Dedifferentiated amniotic fluid mesenchymal stem cell (primary cell): ENCODE measurements at regions not wholly inside any gene's neighbourhood (a gene's known extent, or its start where the extent isn't known, plus 50 kb on each side); places are given as distances from the start of the nearest gene placed in this dataset.
"Not testable (repeated sequence)": the region's sequence is repeated elsewhere in the genome, so short reads cannot be mapped to it uniquely, and the experiment has no call there.

Experiments used
- DNase-seq: peaks from one replicate; pipeline ENCODE4 v3.0.0-alpha.2; 2016; ENCODE audit errors: extremely low spot score

DNA sequence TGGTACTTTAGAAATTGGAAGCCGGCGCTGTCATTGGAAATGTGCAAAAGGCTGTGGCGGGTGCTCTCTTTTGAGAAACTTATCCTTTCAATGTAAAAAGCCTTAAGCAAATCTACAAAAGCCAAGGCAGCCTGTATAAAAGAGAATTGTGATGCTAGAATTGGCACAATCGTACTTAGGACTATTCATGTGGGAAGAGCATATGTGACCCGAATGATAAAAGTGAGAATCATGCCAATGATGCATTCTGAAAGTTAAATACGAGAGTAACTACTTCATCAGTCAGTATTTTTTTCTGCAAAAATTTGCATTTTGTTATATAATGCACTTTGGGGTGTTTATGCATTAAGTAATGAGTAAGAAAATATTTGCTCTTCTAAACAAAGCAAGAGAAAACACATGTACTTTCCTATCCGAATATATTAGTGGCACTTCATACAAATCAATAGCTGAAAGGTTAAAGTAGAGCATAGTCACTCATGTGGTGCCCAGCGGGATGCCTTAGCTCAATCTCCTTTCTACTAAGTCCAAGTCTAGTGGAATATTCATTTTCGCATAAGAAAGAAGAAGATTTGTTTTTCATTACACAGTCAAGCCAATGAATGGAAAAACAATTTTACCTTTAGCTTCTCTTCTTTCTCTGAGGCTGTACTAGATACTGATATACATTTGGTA, 1256.6 kb upstream of the B3GALT2 start:
- DNase-seq = no peak

DNA sequence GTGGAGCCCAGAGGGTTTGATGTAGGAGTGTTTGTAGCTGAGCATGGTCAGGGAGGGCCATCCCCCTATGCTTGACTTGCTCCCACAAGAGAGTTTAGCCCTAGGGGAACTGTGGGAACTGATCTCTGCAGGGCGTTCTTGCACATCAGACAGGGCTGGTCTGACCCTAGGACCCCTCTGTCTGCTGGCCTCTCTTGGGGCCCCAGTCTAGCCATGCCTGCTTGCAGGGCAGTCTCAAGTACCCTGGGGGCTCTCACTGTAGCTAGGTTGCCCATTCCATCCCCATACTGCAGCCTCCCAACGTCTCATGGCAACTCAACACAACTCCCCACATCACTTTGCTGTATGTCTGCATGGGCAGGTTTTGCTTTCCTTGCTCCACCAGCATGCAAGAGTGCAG, 1250.7 kb upstream of the B3GALT2 start:
- DNase-seq = no peak

DNA sequence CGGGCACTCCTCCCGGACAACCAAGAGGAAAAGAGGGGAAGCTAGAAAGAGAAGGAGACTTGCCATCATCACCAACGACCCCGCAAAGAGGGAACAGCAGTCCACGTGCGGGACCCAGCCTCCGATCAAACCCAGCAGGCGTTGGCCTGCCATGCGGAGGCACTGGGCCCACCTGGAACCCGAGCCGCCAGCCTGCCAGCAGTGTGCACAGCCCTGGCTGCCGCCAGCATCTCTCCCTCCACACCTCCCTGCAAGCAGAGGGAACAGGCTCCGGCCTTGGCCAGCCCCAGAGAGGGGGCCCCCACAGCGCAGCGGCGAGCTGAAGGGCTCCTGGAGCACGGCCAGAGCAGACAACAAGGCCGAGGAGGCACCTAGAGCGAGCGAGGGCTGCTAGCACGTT, 1244.7 kb upstream of the B3GALT2 start:
- DNase-seq = no peak

DNA sequence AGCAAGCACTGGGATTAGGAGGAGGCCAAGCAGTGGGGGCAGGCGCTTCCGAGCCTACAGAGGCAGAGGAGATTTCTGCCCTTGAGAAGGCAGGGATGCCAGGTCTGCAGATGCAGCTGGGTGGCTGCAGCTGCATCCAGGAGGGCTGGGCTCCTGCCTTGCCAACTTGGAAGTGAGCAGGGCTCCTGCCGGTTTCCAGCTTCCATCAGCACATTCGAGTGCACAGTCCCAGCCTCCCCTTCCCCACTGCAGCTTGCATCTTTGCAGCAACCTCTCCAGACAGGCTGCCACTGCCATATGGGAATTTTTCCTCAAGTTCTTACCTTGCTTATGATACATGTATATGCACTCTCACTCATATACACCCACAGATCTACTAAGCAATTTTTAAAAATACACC, 1234.3 kb upstream of the B3GALT2 start:
- no peak for DNase-seq

DNA sequence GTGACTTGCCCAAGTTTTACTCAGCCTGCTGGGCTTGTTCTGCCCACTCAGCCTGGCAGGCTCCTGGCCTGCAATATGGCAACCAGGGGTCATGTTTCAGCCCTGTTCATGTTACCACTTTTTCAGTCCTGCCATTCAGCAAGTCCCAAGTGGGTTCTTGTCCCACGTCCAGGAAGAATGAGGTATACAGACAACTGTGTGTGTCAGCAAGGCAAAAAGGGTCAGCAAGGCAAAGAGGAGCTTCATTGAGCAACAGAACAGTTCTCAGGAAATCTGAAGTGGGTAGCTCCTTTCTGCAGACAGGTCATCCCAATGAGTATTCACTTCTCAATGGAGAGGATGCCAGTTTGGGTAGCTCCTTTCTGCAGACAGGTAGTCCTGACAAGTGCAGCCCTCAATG, 1233.3 kb upstream of the B3GALT2 start:
- no peak for DNase-seq

DNA sequence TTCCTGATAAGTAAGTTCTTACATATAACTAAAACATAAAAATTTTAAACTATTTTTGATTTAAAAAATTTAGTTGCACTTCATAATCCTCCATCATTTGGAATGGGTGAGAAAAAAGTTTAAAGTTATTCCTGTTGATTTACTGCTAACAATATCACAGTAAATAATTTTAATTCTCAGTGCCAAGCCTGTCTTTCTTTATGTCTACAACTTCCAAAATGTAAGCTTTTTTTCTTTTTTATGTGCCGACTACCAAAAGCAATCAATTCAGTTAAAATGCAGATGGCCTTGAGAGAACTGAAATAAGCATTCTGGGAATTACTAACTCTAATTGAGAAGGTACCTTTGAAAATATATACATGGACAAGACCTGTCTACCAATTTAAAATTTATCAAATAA, 1224.3 kb upstream of the B3GALT2 start:
- DNase-seq = no peak

DNA sequence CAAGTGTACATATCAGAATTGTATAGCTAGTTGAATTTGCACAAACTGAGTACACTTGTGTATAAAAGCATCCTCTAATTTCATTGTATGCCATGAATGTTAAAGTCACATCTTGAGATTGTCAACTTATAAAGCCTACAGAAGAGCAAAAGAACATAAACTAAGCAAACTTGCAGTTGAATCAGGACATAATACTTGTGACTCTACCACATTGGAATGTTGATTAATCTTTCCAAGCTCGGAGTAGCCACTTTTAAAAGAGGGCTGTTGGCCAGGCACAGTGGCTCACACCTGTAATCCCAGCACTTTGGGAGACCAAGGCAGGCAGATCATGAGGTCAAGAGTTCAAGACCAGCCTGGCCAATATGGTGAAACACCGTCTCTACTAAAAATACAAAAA, 1220.8 kb upstream of the B3GALT2 start:
- not testable (repeated sequence) for DNase-seq

DNA sequence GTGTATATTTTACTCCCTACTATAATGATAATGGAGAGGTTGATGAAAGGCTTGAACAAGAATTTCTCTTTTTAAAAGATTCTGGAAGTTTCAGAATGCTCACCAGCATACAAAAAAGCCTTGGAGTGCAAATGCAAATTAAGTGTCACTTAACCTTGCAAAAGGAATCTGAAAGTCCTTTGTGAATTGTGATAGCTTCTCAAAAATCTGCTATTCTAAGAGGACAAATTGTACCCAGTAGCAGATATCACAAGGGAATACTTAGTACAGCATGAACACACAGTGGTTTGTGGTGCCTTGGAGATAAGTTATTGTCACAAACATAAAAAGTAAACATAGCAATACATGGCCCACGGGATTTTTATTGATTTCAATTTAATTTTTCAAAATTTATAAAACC, 1208.3 kb upstream of the B3GALT2 start:
- no peak for DNase-seq

DNA sequence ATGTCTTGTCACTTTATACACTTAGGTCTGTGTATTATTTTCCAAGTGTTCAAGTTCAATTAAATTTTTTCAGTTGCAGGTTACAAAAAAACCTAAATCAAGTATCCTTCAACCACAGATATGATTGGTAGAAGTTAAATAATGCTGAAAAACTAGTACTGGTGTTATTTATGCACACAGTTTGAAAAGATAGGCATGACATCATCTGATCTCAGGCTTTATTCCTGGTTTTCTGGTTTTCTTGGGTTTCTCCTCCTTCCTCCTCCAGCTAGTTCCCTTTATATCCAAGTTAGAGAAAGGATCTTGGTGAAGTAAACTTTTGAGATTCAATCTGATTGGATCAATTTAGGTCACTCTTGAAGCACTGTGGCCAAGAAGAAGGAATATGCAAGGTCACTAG, 1201.1 kb upstream of the B3GALT2 start:
- no peak for DNase-seq

DNA sequence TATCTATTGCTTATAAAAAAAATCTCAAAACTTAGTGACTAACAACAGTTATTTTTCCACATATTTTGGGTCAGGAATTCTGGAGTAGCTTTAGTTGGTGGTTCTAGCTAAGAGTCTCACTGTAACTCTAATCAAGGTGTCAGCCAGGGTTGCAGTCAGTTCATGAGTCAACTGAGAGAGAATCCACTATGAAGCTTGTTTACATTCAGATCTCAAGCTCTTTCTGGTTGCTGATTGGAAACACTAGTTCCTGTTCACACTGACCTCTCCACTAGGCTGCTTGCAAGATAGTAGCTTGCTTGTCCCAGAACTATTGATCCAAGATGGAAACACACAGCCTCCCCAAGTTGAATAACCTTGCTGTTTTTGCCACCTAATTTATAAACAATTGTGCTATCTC, 1192.1 kb upstream of the B3GALT2 start:
- no peak for DNase-seq

DNA sequence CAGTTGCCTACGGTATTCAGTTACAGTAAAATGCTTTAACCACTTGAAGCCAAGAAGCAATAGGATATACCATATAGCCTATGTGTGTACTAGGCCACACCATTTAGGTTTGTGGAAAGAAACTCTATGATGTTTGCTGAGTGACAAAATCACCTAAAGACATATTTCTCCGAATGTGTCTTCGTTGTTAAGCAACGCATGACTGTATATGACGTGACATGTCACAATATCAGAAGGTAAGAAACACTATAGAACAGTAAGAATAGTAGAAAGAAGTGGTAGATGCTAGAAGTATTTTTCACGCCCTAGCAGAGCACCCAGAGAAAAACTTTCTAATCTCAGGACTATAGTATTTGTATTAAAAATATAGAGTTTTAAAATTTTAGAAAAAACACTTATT, 1188.2 kb upstream of the B3GALT2 start:
- DNase-seq = no peak

DNA sequence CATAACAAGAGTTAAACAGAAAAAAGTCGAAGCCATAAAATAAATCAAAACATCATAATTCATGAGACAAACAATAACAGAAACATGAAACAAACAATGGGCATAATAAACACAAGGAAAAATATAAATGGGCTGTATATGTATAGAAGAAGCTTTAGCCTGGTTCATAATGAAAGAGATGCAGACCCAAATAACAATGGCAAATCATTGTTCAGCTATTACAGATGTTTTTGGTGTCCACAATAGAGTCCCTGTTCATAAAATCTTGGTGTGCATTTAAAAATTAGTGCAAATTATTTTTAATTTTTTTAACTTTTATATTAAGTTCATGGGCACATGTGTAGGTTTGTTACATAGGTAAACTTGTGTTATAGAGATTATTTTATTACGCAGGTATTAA, 1185.9 kb upstream of the B3GALT2 start:
- DNase-seq = no peak

DNA sequence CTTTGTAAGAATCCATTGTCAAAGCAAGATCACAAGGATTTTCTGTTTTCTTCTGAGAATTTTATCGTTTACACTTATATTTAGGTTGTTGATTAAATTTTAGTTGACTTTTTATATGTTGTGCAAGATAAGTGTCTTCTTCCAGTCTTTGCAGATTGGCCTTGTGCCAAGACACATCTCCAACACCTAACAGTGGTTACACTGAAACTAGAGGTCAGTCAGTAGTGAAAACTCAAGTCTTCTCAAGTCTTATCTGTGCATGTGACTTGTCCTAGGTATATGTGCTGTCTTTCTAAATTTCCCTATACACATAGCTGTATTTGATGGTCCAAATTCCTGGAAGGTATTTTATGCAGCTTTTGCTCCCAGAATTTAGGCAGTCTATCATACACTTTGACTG, 1183.2 kb upstream of the B3GALT2 start:
- no peak for DNase-seq

DNA sequence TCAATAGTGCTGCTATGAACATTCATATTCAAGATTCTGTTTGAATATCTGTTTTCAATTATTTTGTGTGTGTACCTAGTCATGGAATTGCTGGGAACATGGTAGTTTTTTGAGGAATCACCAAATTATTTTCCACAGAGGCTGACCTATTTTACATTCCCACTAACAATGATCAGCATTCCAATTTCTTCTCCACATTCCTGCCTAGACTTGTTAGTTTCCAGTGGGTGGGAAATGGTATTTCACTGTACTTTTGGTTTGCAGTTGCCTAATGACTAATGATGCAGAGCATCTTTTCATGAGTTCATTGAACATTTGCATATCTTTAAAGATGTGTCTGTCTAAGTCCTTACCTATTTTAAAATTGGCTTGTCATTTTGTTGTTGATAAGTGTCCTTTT, 1182.6 kb upstream of the B3GALT2 start:
- no peak for DNase-seq

DNA sequence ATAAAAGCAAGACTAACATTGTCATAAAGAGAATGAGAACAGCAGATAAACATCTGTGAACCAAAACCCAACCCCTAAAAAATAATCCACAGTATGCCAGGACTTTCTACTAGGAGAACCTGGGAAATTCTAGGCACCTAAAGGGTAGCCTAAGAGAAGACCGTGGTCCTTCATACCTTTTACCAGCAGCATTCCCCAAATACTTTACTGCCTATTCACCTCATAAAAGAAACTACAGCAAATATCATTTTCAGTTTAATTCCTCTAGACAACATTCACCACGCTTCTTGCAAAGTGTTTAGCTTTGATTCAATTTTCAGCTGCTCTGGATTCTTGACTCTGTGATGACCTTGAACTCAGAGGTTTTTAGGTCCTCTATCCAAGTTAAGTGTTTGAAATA, 1180.7 kb upstream of the B3GALT2 start:
- DNase-seq = no peak

DNA sequence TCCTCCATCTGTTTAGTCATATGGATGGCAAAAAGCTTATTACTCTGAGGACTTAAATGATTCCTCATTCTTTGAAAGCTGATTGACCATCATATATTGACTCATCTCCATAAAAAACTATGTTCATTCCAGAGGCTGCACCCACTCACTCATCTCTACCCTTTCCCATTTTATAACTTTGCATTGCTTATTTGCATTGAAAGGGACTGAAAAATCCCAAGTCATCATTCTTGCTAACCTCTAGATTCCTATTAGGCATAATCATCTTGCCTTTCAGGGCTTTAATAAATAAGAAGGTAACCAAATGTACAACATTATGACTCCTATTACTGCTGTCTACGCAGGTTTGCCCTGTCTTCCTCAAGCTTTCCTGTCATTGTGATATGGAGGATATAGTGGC, 1180.3 kb upstream of the B3GALT2 start:
- DNase-seq = no peak

DNA sequence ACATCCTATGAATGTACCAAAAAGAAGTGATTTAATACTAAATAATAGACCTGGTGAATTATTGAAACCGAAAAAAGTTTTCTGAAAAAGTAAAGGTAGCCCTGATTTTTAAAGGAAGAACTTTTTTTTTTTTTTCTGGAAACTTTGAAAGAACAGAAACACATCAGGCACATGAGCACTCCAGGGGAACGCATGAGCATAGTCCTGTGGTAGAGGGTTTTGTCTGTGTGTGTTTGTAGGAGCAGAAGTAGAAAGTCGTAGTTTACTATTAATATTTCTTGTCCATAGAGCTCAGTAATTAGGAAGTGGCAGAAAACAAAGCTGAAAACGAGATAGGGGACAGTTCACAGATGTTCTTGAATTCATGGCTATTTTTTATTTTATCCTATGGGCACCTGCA, 1175.9 kb upstream of the B3GALT2 start:
- DNase-seq = no peak

DNA sequence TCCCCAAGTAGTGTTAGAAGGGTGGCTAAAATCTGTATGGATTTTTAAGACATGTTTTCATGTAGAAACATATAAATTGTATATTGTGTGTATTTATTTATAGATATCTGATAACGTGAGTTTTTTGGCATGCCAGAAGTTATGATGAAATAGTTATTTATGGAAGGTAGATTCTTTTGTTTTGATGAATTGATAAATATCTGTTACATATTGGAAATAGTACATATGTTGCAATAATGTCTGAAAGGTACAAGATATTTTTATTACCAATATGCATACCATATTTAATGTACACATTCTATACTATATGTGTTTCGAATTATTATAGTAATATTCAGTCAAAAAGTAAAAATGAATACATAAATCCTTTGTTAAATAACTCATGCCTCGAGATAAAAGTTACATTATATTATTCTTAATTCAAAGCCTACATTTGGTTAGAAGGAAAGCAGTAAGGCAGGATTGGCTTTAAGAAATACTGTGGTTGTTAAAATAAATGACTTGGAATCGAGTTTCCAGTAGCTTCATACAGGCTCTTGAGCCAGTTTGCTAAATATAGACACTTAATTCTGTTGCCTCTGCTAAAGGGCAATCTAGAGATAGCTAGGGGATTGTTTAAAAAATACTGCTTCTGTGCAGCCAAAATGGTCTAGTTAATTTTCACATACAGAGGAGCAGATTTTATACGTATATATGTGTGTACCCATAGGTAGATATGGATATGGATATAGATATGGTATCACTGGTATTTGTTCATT, 1175.1 kb upstream of the B3GALT2 start:
- no peak for DNase-seq

DNA sequence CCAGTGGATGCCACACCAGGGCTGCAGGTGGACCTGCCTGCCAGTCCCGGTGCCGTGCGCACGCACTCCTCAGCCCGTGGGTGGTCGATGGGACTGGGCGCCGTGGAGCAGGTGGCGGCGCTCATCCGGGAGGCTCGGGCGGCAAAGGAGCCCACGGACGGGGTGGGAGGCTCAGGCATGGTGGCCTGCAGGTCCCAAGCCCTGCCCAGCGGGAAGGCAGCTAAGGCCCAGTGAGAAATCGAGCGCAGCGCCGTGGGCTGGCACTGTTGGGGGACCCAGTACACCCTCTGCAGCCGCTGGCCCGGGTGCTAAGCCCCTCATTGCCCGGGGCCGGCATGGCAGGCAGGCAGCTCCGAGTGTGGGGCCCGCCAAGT, 1171.8 kb upstream of the B3GALT2 start:
- no peak for DNase-seq

DNA sequence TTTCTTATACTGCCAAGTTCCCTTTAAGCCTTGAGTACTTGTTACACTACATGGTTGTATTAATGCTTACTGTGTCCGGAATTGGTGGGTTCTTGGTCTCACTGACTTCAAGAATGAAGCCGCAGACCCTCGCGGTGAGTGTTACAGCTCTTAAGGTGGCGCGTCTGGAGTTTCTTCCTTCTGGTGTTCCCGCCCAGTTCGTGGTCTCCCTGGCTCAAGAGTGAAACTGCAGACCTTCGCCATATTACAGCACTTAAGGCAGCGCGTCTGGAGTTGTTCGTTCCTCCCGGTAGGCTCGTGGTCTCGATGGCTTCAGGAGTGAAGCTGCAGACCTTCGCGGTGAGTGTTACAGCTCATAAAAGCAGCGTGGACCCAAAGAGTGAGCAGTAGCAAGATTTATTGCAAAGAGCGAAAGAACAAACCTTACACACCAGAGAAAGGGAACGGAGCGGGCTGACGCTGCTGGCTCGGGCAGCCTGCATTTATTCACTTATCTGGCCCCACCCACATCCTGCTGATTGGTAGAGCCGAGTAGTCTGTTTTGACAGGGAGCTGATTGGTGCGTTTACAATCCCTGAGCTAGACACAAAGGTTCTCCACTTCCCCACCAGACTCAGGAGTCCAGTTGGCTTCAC, 1171.3 kb upstream of the B3GALT2 start:
- DNase-seq = not testable (repeated sequence)

DNA sequence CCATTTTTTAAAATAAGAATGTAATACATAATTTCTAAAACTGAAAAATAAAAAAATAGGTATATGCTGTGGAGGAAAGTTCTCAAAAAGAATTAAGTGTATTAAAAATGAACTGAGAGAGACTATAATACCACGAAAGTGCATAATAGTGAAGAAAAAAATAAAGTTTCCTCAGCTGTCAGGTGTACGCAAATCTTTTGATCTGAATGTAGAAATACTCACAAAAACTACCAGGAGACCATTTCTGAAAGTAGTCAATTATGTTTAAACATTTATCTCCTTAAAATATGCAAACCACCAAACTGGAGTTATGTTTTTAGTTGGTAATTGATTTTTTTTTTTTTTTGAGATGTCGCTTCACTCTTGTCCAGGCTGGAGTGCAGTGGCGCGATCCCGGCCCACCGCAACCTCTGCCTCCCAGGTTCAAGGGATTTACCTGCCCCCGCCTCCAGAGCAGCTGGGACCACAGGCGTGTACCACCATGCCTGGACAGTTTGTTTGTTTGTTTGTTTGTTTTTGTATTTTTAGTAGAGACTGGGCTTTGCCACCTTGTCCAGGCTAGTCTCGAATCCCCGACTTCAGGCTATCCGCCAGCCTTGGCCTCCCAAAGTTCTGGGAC, 1169.2 kb upstream of the B3GALT2 start:
- DNase-seq = no peak

DNA sequence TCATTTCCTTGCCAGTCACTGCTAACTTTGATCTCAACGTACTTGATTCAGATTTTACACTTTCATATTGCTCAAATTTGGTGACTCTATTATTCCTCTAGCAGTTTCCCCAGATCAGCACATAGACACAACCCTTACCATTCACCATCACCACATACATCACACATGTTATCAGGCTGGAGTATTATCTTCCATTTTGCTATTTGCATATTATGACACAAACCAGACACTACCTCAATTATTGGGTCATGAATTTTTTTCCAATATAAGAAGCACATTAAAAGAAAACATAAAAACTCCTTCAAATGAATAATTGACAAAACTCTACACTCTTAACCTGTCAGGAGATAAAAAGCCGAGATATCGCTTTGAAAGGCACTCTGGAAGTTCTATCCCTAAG, 1166.7 kb upstream of the B3GALT2 start:
- DNase-seq = no peak

DNA sequence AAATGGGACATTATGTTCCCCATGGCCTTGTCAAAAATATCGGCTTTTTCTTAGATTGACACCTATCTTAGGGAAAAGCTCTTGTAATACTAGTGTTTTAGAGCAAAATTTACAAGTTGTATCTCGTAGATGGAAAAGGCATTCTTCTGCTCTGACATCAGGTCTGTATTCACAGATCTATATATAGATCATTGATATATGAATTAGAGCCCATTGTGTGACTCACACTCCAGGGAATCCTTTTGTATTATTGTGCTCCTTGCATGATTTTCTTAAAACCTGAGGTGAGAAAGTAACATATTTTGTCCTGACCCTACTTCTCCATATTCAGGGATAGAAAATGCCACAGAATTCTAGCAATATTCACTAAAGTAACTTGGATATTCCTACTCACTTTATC, 1160.8 kb upstream of the B3GALT2 start:
- no peak for DNase-seq
